T-helper 1 cell treated with Interleukin-12 subunit alpha and Interleukin-12 subunit beta and Interleukin-4 antibody, amounts not matched to agents 30 ng/mL and 1 ng/mL, for 36 hours (primary cell): ENCODE measurements at regions not wholly inside any gene's neighbourhood (a gene's known extent, or its start where the extent isn't known, plus 50 kb on each side); places are given as distances from the start of the nearest gene placed in this dataset.
"Not testable (repeated sequence)": the region's sequence is repeated elsewhere in the genome, so short reads cannot be mapped to it uniquely, and the experiment has no call there.

Experiments
- intact Hi-C: fragments of 100-400 bp; cut with micrococcal nuclease; formaldehyde crosslinking; loops from one replicate; pipeline ENCODE4 v1.15.1; 2024

DNA sequence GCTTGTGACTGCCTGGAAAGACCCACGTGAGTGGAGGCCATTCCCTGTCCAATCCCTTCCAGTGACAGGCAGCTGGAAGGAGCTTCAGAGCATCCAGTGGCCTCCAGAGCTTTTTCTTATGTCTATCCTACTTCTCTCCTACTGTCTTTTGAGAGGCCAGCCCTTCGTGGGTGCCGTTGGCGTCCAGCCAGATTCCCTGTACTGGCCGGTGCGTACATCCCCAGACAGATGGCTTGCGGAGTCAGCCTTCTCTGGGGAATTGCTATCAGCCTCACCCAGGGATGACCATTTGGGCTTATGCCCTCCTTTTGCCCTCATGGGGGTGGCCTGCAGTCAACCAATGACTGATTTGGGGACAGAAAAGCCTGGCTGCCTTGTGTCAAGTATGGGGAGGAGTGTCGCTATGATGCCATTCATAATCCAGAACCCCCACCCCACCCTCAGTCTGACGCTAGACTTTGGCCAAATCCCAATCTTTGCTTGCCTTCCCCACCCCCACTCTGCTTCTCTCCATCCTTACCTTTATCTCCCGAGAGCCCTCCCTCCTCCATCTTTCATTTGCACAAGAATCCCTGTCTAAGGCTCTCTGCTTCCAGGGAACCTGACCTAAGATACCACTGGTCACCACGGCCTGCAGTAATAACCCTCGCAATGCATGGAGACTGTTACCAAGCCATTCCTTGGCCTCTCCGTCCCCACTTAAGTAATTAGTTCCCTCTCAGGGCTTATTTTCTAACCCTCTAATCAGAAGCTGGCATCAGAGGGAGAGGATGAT lies 150.3 kb upstream of the BCOR start:
- intact Hi-C loops: no loop called here

GRCh38 chrX:40247382-40247781 lies 149.6 kb upstream of the BCOR start:
- intact Hi-C loops: no loop called here

DNA sequence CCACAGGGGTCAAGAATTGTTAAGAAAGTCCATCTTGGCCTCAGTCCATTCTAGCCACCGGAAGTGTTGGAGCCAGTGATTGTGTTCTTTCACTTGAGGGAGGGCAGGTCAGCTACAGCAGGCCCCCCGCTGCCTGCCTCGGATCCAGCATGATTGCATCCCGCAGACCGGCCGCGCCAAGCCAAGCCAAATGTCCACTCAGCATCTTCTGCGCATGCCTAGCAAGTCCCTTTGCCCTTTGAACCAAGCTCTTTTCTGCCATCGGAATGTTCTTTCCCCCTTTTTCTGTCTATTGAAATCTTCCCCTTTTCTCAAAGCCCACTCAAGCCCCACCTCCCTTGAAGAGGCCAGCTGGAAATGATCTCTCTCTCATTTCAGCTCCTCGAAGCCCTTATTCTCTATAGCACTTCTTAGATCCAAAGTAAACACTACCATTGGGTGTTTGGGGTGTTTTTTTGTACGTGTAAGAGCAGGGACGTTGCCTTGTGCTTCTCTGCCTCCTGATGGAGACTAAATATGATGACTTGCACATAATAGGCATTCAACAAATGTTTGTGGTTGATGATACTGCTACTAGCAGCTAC lies 147.8 kb upstream of the BCOR start:
- intact Hi-C loops: no loop called here

DNA sequence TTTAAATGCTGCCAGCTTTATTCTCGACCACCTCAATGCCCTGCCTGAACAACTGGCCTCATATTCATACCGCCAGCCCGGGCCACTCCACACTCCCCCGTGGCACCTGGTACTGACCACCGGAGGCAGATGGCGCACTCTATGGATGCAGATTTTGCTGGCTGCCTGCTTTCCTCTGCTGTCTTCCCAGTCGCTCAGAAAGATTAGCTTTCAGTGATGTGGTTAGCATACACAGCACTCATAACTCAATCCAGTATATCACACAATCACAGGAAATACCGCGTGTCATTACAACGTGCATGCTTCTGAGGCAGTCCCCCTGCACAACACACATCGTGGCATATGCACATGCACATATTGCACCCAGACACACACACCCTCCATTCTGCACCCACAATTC lies 147.2 kb upstream of the BCOR start:
- intact Hi-C loops: no loop called here

DNA sequence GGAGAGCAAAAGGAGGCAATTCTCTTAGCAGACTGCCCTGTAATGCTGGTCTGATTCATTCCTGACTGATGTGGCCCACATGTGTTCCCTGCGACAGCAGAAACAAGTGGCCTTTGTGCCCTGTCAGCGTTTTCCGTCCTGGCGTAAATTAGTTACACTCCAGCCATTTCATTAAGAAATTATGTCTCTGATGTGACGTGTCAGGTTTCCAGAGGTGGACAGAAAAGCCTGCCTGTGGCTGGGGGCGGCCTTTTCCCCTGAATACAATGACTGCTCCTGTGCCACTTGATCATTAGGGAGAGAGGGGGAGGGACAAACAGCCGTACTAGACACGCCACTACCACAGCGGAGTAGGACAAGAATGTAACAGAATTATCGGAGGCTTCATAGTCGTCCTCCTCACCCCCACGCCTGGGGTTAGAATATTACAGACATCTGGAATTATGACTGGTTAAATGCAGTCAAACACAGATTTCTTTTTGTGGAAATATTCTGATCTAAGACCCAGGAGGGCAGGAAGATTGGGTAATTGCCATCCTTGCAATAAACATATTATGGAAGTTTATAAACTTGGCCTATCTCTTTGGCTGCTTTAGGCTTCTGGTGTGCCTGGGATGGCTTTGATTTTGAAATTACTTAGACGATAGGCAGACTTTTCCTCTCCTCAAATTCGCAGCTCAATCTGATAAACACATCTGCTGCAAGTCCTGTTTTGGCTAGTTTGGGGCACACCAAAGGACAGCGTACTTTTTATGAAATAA lies 146.2 kb upstream of the BCOR start:
- intact Hi-C loops: no loop called here

DNA sequence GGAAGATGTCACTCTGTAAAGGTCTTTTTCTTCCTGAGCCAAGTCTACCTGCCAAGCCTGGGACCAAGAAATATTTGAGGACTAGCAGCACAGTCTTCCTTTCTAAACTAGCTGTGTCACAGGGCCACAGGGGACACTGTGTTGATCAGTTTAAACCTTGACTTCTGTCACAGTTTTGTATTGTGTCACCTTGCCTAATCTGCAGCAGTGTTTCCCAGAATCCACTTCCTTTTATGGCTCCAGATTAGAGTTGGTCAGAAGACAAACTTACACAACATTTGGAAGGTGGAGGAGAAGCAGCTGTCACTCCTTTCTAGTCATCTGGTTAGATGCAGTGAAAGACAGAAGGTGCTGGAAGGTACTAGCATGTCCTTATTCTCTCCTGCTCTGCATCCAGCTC lies 143.1 kb upstream of the BCOR start:
- intact Hi-C loops: no loop called here

- intact Hi-C loops: no loop called here
Observed at GRCh38 chrX:40237731-40238178, 140.0 kb upstream of the BCOR start.

DNA sequence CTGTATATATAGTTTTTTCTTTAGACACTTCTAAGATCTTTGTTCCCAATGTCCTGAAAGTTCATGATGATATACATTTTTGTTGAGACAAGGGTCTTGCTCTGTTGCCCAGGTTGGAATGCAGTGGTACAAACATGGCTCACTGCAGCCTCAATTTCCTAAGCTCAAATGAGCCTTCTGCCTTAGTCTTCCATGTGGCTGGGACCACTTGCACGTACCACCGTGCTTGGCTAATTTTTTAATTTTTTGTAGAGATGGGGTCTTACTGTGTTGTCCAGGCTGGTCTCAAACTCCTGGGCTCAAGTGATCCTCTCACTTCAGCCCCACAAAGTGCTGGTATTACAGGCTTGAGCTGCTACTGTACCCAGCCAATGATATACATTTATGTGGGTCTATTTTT lies 132.9 kb upstream of the BCOR start:
- intact Hi-C loops: no loop called here

GRCh38 chrX:40227125-40227524 lies 129.4 kb upstream of the BCOR start:
- intact Hi-C loops: no loop called here

- intact Hi-C loops: no loop called here
Observed at GRCh38 chrX:40224658-40225057, 126.9 kb upstream of the BCOR start.

GRCh38 chrX:40222612-40223011 lies 124.9 kb upstream of the BCOR start:
- intact Hi-C loops: not testable (repeated sequence)

- intact Hi-C loops: no loop called here
Observed at GRCh38 chrX:40213092-40213491, 115.3 kb upstream of the BCOR start.

GRCh38 chrX:40209951-40210617 lies 112.3 kb upstream of the BCOR start:
- intact Hi-C loops: no loop called here

GRCh38 chrX:40207626-40208025 lies 109.9 kb upstream of the BCOR start:
- intact Hi-C loops: no loop called here

- intact Hi-C loops: no loop called here
Observed at GRCh38 chrX:40205471-40205870, 107.7 kb upstream of the BCOR start.

DNA sequence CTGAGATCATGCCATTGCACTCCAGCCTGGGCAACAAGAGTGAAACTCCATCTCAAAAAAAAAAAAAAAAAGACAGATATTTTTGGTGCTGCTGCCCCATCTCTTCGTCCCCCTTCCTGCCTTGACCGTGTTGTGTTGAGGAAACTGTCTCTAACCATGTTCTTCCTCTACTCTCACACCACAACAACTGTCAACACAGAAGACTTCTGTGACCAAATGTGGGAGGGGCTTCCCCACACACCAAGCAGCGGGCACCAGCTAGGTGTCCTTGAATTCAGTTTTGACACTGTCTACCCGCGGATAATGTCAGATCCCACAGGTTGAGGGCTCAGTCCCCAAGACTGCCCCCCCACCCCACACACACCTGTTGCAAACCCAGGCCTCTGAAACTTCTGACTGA lies 104.7 kb upstream of the BCOR start:
- intact Hi-C loops: loop anchor here (1.0 to 5.0 kb wide), 2 partner anchors 25 to 35 kb away; no protein-coding TSS in a partner anchor

DNA sequence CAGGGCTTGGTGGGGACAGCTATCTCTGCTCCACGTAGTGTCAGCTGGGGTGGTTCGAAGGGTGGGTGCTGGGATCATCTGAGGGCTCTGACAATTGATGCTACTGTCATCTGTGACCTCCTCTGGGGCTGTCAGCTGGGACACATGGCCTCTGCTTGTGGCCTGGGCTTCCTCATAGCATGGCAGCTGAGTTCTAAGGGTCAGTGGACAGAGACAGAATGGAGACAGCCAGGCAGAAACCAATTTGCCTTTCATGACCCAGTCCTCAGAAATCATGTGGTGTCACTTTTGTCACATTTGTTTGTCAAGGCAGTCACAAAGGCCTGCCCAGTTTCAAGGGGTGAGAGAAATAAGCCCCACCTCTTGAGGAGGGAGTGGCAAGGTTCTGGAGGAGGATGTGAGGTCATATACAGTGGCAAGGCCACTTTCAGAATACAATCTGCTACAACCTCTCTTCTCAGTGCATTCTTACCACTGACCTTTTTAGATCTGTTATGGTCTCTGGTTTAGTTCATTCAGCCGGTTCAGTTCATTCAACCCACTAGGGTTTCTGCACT lies 103.6 kb upstream of the BCOR start:
- intact Hi-C loops: loop anchor here (5.0 kb wide), 1 partner anchor 34 kb away; no protein-coding TSS in a partner anchor

GRCh38 chrX:40199704-40200103 lies 101.9 kb upstream of the BCOR start:
- intact Hi-C loops: loop anchor here (5.0 kb wide), 1 partner anchor 32 kb away; no protein-coding TSS in a partner anchor

DNA sequence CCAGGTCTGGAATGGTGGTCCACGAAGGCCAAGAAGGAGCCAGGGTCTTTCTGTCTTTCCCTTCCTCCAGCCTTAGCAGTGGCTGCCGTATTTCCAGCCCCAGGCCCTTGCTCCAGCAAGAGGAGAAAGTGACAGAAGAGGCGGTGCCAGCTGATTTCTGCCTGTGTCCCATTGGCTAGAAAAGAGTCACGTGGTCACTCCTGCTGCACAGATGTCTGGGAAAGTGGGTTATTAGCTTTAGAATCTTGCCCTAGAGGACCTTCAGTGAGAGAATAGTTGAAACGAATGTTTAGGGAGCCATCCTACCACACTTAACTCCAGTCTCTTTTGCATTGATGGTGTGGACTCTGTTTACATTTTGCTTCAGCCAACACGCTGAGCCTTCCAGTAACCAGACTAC lies 99.3 kb upstream of the BCOR start:
- intact Hi-C loops: no loop called here

GRCh38 chrX:40195368-40195767 lies 97.6 kb upstream of the BCOR start:
- intact Hi-C loops: no loop called here

DNA sequence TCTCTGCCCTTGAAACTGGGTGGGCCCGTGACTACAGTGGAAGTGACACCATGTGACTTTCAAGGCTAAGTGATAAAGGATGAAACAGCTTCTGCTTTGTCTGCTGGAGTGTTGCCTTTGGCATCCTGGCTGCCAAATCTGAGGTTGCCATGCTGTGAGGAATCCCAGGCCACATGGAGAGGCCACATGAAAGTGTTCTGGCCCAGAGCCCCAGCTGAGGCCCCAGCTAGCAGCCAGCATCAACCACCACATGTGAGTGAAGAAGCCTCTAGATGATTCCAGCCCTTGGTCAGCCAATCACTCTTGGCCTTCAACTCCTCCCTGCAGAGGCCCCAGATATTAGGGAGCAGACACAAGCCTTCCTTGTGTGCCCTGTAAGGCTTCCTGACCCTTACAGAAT lies 94.4 kb upstream of the BCOR start:
- intact Hi-C loops: no loop called here
